ENCODE measurements at regions not wholly inside any gene's neighbourhood (a gene's known extent, or its start where the extent isn't known, plus 50 kb on each side); places are given as distances from the start of the nearest gene placed in this dataset.
"Not testable (repeated sequence)": the region's sequence is repeated elsewhere in the genome, so short reads cannot be mapped to it uniquely, and the experiment has no call there.

GRCh38 chr3:55147406-55147805, 219.5 kb upstream of the LRTM1 start:
- DNase-seq = no peak

DNA sequence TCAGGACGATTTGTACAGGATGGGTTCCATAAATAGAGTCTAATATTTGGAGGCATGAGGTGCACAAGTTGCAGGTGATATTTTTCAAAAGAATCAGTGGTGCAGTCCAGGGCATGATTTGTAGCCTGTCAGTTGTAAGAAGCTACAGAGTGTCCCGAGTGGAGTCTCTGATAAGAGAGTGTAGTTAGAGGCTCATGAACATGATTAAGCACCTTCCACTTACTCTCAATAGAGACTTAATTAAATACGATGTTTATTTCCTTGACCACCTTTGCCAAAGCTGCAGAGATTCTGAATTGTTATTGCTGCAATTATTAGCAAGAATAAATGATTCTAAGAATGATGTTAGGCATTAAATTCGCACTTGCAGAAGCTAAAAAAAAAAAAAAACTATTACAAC, 218.4 kb upstream of the LRTM1 start:
- no peak for DNase-seq

DNA sequence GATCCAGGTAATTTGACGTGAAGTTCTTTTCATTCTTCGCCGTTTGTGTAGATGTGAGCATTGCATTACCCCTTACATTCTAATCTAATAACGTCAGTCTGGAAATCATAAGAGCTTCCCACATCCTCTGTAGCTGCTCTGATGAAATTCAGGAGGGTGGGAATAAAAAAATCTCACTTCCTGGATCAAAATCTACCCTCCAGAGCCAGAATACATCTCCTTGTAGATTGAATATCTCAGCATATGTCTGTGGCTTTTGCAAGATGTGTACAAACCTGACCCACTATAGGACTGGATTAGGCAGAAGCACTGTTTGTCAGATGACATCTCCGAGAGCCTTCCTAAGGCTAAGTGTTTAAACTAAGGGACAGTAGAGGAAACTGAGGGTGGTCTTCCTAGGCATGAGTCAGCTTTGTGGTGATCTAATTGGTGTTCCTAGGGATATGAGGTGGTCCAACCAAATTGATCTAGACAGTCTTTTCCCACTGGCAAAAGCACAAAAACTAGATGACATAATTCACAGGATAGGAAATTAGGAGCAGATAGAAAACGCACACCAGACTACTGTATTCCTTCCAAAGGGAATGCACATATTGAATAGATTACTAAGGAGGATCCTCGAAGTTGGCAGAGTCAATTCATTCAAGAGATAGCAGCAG, 216.3 kb upstream of the LRTM1 start:
- no peak for DNase-seq

- no peak for DNase-seq
Observed at GRCh38 chr3:55143336-55143735, 215.5 kb upstream of the LRTM1 start.

GRCh38 chr3:55136291-55136690, 208.4 kb upstream of the LRTM1 start:
- not testable (repeated sequence) for DNase-seq

DNA sequence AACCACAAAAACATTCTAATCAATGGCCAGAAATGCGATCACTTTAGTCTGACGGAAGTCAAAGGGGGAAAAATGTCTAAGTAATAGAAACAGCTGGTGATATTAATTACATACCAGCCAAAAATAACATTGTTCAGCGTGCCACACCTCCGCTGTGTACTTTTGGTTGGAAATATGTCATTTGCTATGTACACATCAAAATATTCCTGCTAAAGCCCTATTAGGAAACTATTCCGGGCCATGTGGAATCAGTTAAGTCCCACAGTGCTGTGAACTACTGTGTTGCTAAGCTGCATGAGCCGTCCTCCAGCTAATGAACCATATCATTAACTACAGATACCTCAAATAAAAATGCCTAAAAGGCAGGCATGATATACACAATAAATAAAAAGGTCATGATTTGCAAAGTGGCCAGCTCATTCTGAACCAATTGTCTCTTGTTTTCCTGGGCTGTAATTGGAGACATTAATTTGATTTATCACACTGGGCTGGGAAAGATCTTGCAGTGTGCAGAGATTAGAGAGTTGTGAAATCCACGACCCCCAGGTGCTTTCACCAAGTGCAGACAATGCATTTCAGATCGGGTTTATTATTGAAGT, 200.5 kb upstream of the LRTM1 start:
- no peak for DNase-seq

DNA sequence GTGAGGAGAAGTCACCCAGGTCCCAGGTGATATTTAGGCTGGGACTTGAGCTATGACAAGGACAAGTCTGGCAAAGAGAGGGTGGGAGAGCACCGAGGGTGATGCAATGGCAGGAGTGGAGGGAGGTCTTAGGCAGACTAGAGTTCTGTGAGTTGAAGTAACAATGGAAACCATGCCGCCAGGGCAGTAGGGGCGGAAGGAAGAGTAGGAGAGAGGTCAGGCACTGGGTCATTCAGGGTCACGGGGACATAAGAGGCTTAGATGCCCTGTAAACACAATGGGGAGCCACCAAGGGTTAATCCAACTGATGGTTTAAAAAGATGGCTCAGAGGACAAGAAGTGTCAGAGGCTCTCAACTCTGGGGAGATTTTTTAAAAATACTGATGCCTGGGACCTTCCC, 199.7 kb upstream of the LRTM1 start:
- DNase-seq = no peak

DNA sequence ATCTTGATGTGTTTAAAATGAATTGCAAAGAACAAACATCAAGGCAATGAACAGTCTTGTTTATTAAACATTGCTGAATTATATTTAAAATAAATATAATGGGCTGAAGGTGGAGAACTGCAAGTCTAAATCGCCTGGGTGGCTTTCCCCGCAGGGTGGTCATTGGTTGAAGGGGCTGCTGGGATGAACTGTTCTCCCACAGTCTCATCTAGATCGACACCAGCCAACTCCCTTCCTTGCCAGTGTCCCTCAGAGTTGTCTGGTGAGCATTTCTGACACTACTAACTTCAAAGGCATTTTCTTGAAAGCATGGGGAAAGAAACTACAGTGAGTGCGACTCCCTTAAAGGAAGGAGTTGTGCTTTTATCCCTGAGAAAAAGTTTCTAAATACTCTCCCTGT, 196.5 kb upstream of the LRTM1 start:
- no peak for DNase-seq

Data from left hindlimb (tissue), 1 donor.